GM19238 (cell line): ENCODE measurements at regions not wholly inside any gene's neighbourhood (a gene's known extent, or its start where the extent isn't known, plus 50 kb on each side); places are given as distances from the start of the nearest gene placed in this dataset.
"Not testable (repeated sequence)": the region's sequence is repeated elsewhere in the genome, so short reads cannot be mapped to it uniquely, and the experiment has no call there.

Experiments
- DNase-seq: peaks from one replicate; pipeline ENCODE4 v3.0.0; 2011; ENCODE audit warnings: low spot score; ENCODE audit not compliant: insufficient read length

GRCh38 chr4:187744911-187745310, 250.7 kb upstream of the ZFP42 start:
- DNase-seq: no peak

DNA sequence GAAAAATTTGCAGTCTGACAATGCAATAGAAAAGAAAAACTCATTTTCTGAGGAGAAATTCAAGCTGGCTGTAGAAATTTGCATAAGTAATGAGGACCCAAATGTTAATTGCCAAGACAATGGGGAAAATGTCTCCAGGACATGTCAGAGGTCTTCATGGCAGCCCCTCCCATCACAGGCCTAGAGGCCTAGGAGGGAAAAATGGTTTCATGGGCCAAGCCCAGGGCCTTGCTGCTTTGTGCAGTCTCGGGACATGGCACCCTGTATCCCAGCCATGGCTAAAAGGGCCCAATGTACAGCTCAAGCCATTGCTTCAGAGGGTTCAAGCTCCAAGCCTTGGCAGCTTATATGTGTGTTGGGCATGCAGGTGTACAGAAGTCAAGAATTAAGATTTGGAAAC, 244.9 kb upstream of the ZFP42 start:
- not testable (repeated sequence) for DNase-seq

GRCh38 chr4:187767158-187767557, 228.4 kb upstream of the ZFP42 start:
- DNase-seq: no peak

GRCh38 chr4:187767687-187768086, 227.9 kb upstream of the ZFP42 start:
- no peak for DNase-seq

- no peak for DNase-seq
Observed at GRCh38 chr4:187770345-187770744, 225.2 kb upstream of the ZFP42 start.

DNA sequence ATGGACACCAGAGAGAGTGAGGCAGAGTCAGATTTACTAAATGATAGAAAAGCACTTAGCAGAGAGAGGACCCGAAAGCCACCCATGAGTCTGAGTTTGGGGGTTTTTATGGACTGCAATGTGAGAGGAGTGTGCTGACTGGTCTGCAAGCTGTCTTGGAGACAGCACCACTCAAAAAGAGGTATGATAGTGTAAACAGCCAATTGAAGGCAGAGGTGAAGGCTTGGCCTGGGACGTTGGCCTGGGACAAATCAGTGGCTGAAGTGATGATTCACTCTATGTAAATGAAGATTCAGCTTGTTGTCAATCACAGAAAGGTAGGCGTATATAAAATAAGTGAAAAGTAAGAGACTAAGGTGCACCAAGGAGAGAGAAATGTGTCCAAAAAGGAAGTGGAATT, 217.6 kb upstream of the ZFP42 start:
- no peak for DNase-seq

DNA sequence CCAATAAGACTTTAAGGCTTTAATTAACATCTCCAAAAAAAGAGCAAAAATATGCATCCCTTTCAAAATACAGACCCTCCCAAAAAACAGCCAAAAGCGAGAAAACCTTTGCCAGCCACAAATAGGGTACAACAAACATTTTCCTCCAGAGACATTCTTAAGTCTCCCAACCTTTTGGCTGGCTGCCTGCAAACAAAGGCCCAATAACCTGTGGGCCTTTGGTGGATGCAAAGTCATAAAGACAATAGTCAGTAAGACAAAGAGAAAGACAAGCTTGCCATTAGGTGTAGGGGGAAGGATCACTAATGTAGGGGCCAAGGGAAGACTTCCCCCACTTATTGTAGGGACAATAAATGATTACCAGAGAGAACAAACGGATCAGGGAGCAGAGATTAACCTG, 215.5 kb upstream of the ZFP42 start:
- no peak for DNase-seq

- DNase-seq: no peak
Observed at GRCh38 chr4:187782286-187782824, 213.2 kb upstream of the ZFP42 start.

DNA sequence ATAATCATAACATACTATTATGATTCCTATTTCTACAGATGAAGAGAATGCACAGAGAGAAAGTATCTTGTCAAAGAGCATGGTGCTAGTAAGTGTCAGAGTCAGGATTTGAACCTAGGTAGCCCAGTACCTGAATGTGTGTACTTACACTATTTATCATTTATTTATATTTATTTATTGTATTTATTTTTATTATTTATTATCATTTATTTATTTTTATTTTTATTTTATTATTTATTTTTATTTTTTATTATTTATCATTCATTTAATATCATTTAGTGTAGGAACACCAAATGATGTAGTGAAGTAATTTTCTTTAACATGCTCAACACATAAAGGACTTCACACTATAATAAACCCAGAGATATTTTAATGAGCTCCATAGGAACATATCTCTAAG, 209.4 kb upstream of the ZFP42 start:
- DNase-seq: no peak

GRCh38 chr4:187789078-187789477, 206.5 kb upstream of the ZFP42 start:
- DNase-seq: no peak

DNA sequence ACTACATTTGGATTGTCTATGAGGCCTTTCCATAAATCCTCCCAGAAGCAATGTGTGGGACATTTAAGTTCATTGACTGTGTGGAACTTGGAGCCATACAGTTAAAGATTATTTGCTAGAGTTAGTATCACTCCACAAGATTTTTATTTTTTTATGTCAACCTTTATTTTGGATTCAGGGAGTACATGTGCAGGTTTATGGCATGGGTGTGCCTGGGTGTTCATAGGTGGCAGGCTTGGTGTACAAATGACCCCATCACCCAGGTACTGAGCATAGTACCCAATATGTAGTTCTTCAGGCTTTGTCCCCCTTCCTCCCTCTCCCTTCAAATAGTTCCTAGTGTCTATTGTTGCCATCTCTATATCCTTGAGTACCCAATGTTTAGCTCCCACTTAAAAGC, 199.8 kb upstream of the ZFP42 start:
- no peak for DNase-seq

DNA sequence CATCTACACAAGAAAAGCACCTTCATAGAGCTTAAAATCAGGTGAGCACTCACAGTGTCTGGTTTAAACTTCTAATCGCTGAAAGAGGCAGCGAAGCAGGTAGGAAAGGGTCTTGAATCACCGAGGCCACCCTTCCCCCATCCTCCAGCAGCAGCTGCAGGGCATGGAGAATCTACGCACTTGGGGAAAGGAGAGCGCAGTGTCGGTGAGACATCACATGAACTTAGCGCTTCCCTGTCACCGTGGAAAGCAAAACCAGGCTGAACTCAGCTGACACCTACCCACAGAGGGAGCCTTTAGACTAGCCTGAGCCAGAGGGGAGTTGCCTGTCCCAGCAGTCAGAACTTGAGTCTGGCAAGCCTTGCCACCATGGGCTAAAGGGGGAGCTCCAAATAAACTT, 197.2 kb upstream of the ZFP42 start:
- no peak for DNase-seq

- DNase-seq: no peak
Observed at GRCh38 chr4:187799735-187800134, 195.8 kb upstream of the ZFP42 start.

GRCh38 chr4:187811591-187811990, 184.0 kb upstream of the ZFP42 start:
- DNase-seq: no peak

- DNase-seq: no peak
Observed at GRCh38 chr4:187814737-187815465, 180.7 kb upstream of the ZFP42 start.

- DNase-seq: no peak
Observed at GRCh38 chr4:187826725-187827124, 168.8 kb upstream of the ZFP42 start.

DNA sequence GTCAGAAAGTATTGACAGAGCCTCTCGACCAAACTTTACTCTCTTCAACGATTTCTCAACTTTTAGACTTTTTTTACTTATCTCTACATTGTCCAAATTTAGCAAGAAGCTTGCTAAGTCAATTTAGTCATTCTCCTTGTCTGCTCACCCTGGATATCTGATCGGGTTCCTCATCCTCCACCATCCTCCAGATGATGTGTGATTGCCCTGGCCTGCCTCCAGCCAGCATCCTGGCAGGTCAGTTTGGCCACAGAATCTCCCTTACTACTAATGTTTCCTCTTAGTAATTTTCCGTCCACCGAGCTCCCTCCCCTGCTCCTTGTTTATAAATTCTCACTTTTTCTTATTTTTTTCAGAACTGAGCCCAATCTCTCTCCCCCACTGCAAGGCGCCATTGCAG, 167.9 kb upstream of the ZFP42 start:
- no peak for DNase-seq

DNA sequence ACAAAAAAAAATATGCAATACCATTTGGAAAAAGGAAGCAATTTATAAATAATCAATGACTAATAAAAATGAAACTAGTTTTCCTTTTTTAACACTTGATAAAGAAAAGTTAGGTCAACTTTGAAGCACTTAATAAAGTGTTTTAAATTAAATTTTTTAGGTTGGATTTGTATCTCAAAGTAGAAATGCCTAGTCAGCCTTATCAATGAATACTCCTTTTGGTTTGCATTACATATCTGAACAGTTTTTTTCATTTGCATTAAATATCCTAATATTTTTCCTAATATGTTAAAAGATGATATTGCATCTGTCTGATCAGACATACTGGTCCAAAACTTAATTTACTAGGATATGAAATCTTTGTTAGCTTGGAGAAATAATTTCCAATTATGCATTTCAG, 155.8 kb upstream of the ZFP42 start:
- DNase-seq: no peak

DNA sequence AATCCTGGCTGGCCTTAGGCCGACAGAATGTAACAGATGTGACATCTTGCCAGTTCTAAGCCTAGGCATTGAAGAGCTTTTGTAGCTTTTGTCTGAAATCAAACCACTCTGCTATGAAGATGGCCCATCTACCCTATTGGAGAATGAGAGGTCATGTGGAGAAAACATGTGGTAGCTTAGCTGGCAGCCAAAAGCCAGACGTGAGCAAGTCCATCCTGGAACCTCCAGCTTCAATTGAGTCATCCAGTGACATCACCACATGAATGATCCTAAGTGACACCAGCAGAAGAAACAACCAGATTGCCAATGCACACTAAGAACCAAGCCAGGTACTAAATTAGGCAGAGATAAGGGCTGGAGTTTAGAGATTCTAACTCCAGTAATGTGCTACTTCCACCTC, 154.8 kb upstream of the ZFP42 start:
- no peak for DNase-seq

GRCh38 chr4:187849556-187850225, 145.9 kb upstream of the ZFP42 start:
- no peak for DNase-seq

DNA sequence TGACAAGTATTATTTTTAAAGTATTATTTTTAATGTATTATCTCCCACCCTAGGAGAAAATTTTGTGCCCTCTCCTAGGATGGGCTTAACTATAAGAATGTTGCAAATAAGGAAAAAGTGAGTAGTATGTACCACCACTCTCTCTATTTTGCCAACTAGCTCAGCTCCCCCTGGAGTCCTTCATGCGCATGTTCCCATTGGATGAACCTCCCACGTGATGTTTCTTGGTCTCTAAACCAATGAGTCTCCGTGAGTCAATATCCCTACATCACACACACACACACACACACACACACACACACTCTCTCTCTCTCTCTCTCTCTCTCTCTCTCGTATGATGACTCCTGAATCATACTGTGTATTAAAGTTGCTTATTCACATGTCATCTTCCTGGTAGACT, 129.7 kb upstream of the ZFP42 start:
- DNase-seq: no peak

DNA sequence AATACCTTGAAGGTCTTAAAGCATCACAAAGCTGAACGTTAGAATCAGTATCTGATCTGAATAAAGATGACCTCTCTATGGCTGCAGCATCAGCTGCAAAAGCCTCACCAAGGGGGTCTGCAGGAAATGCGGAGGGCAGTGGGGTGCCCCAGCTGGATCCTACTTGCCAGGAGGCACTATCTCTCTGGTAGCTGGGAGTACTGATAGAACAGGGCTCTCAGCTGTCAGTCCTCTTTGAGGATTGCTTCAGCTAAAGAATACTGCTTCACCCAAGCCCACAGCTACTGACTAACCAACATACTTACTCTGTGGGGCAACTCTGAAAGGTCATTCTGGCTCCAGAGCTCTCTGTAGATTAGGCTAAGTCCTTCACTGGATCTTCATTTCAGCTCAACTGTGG, 112.5 kb upstream of the ZFP42 start:
- DNase-seq: no peak
